ENCODE measurements at regions not wholly inside any gene's neighbourhood (a gene's known extent, or its start where the extent isn't known, plus 50 kb on each side); places are given as distances from the start of the nearest gene placed in this dataset.

- TF ChIP-seq, protein P1, sequence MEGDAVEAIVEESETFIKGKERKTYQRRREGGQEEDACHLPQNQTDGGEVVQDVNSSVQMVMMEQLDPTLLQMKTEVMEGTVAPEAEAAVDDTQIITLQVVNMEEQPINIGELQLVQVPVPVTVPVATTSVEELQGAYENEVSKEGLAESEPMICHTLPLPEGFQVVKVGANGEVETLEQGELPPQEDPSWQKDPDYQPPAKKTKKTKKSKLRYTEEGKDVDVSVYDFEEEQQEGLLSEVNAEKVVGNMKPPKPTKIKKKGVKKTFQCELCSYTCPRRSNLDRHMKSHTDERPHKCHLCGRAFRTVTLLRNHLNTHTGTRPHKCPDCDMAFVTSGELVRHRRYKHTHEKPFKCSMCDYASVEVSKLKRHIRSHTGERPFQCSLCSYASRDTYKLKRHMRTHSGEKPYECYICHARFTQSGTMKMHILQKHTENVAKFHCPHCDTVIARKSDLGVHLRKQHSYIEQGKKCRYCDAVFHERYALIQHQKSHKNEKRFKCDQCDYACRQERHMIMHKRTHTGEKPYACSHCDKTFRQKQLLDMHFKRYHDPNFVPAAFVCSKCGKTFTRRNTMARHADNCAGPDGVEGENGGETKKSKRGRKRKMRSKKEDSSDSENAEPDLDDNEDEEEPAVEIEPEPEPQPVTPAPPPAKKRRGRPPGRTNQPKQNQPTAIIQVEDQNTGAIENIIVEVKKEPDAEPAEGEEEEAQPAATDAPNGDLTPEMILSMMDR (IDR thresholded peaks at IDR 0.05 in 2 of 3, conservative IDR thresholded peaks at IDR 0.05 in 1 of 3; ENCODE audit: insufficient read depth in 2 of 3, low read depth in 1 of 3, low read length in 3 of 3) = no peak
- no peak for TF ChIP-seq RERE (CRISPR knock-in tag; IDR thresholded peaks at IDR 0.05; ENCODE audit: borderline replicate concordance)
- no peak for TF ChIP-seq HOXB6 (CRISPR knock-in tag; IDR thresholded peaks at IDR 0.05; ENCODE audit: borderline replicate concordance)
- no peak for TF ChIP-seq WHSC1 (IDR thresholded peaks at IDR 0.05; ENCODE audit: low read length)
- no peak for TF ChIP-seq HDAC6 (IDR thresholded peaks at IDR 0.05; ENCODE audit: low read depth, low read length)
Observed at GRCh38 chr1:194821091-194821490, 1634.7 kb upstream of the B3GALT2 start.

Data from K562 (cell line).